GM19463 (cell line): ENCODE measurements at regions not wholly inside any gene's neighbourhood (a gene's known extent, or its start where the extent isn't known, plus 50 kb on each side); places are given as distances from the start of the nearest gene placed in this dataset.
"Not testable (repeated sequence)": the region's sequence is repeated elsewhere in the genome, so short reads cannot be mapped to it uniquely, and the experiment has no call there.

ENCODE experiments used
- ATAC-seq: cut with Tn5 transposase; IDR thresholded peaks from one replicate; pipeline ENCODE4 v1.9.1; 2021; ENCODE audit warnings: mild to moderate bottlenecking, moderate library complexity; ENCODE audit not compliant: unreplicated experiment

DNA sequence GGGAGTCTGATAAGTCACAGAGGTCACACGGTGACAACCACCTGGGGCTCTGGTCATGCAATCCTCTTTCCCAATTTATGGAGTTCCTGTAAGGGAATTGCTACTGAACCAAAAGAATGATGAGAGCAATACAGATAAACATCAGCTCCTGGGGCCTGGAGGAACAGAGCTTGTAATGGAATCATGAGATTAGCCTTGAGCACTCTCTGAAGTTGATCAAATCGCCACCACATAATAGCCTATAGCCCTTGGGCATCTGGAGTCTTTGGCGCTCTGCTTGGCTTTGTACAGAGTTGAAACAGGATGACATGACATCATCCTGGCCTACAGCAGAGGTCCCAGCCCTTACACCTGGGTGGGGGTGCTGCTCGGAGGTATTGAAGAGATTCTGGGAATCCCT is 154.3 kb upstream of the DTNBP1 start:
- no peak for ATAC-seq

DNA sequence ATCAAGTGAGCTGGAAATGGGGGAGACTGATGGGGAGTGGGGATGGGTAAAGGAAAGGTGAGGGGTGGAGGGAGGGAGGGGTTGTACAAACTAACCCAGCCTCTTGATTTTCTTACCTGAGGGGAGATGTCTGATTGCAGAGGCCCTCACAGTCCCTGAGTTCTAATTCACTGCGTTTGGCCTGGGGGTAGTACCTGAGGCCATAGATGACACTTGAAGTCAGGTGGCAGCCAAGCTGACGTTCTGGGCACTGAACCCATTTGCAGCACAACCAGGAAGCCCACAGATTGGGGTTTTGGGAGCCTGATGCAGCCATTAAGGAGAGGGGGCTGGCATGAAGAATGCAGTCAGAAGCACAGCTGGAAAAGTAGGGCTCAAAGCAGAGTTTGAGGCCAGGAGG is 153.8 kb upstream of the DTNBP1 start:
- no peak for ATAC-seq

DNA sequence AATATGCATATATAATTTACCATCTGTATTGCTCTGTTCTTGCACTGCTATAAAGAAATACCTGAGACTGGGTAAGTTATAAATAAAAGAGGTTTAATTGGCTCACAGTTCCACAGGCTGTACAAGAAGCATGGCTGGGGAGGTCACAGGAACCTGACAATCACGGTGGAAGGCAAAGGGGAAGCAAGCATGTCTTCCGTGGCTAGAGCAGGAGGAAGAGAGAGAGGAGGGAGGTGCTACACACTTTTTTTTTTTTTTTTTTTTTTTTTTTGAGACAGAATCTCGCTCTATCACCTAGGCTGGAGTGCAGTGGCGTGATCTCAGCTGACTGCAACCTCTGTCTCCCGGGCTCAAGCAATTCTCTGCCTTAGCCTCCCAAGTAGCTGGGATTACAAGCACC is 150.9 kb upstream of the DTNBP1 start:
- ATAC-seq: not testable (repeated sequence)

DNA sequence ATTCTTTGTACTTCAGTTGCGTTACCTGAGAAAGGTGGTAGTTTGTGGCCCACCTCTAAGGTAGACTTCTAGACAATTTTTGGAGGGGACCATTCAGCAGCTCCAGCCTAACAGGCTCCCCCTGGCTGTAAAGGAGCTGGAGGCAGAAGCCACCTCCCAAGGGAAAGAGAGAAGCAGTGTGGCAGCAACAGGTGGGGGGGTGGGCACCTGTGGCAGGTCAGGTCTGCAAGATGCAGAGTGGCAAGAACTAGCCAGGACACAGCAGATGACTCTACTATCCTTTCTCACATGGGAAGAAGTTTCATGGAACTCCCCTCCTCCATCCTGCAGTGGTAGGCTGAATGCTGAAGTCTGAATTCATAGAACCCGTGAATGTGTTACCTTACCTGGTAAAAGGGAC is 148.3 kb upstream of the DTNBP1 start:
- no peak for ATAC-seq

DNA sequence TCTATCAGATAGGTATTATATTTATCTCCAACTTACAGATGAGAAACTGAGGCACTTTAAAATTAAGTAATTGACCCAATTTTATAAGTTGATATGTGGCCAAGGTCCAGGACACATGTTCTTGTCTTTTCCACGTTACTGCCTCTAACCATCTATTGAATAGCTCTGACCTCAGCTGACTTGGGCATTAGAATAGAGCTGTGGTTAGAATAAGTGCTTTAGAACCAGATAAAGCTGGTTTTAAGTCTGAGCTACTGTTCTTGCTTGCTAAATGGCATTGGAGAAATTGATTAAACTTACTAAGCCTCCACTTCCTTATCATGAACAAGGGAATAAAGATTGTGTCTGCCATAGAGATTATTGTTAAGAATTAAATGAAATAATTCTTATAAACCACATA is 147.8 kb upstream of the DTNBP1 start:
- ATAC-seq: no peak

DNA sequence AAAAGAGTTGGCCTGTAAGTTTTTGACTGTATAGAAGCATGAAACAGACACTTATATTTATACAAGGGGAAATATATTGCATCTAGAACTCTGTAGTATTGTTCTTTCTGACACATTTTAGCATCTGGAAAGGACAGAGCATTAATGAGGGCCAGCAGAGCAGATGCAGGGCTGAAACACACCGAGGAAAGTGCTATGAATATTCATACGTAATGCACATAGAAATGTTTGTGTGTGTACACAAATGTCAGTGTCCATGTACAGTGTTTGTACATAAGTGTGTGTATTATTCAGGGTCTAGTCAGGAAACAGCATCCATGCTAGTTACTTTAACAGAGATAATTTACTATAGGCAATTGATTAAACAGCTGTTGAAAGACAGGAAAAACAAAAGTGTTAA is 146.5 kb upstream of the DTNBP1 start:
- no peak for ATAC-seq

DNA sequence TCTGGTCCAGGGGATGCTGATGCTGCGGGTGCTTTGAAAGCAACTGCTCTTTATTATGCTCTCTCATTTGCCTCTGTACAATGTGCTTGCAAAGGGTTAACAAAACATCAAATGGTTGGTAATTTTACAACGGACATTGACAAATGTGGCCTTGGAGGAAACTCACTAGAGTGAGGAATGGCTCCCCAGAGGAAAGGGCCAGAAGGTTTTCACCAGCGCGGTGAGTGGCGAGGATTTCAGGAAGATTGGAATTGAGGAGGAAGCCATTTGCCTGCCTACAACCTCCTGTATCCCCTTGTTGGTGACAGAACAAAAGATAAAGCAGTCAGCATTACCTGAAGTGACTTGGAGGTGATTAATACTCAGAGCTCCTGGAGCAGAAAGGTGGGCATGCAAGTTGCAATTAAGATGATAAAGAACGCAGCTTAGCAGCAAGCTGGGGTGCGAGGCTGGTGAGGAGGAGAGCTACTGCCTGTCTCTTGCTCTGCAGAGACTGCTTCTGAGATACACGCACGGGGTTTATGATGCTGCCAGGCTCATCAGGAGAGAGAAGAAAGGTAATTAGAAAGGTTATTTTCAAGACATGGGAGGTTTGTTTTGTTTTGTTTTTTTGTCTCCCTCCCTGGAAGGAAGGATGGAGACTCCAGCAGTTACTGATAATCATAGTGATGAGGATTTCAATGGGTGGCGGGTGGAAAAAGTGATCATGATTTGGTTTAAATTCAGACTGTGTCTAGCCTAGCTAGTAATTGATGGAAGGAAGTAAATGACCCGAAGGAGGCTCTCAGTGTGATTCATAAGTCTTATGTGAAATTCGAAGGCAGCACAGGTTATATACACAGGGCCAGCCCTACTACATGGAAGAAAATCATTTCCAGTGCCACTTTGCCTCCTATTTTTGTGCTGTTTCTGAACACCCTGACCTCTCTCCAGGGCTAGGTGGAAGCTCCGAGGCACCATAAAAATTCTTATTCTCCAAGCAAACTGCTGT is 141.6 kb upstream of the DTNBP1 start:
- ATAC-seq: no peak

DNA sequence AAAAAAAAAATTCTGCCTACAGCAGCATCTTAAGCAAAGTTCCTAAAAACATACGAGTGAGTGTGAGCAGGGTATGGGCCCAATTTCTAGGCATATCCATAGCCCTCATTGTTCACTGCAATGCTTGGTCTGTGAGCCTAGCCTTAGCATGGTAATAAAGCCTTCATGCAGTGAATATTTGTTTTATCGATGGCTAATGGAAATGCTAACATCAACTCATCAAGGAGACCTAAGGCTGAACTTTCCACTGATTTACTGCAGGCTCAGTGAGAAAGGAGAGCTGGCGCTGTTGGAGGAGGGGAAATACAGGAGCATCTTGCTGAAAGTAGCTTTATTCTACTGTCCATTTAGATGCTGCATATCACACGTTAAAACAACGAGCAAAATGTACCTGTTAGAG is 139.6 kb upstream of the DTNBP1 start:
- ATAC-seq: no peak

DNA sequence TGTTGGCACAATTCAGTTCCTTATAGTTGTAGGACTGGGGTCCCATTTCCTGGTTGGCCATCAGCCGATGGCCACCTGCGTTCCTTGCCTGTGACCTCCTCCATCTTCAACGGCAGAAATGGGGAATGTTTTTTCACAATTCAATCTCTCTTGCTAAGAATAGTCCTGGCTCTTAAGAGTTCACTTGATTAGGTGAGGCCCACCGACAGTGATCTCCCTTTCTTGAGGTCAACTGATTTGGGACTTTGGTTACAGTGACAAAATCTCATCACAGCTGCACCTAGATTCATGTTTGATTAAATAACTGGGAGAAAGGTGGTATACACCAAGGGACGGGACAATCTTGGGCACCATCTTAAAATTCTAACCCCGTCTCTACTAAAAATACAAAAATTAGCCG is 139.1 kb upstream of the DTNBP1 start:
- ATAC-seq: no peak

DNA sequence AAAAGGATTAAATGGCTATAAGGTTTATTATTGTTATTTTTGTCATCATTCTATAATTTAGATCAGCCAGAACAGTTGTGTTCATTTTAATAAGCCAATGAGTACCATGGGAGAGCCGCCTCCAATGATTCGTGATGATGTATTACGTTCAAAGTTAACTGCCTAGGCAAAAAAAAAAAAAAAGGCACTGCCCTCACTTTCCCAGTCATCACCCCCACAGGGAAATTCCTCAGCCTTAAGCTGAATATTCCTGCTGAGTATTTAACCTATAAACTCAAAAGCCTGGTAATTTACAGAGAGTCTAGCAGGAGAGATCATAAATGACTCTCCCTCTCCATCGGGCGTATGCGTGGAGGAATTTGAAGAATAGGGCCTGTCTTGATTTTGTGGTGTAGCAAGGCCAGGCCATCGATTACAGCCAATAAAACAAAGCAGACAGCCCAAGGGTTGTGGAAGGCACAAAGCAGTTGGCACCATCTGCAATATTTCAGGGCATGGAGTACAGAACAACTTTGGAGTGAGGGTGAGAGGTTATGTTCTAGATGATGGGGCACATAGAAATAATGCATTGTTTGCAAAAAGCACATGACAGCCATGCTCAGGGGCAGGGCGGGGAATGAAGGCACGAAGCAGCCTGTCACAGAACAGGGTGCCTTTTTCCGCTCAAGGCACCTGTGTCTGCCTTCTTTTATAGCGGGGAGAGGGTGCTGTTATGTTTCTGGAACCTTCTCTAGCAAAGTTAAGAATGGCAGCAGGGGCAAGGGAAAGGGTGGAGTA is 138.2 kb upstream of the DTNBP1 start:
- no peak for ATAC-seq

DNA sequence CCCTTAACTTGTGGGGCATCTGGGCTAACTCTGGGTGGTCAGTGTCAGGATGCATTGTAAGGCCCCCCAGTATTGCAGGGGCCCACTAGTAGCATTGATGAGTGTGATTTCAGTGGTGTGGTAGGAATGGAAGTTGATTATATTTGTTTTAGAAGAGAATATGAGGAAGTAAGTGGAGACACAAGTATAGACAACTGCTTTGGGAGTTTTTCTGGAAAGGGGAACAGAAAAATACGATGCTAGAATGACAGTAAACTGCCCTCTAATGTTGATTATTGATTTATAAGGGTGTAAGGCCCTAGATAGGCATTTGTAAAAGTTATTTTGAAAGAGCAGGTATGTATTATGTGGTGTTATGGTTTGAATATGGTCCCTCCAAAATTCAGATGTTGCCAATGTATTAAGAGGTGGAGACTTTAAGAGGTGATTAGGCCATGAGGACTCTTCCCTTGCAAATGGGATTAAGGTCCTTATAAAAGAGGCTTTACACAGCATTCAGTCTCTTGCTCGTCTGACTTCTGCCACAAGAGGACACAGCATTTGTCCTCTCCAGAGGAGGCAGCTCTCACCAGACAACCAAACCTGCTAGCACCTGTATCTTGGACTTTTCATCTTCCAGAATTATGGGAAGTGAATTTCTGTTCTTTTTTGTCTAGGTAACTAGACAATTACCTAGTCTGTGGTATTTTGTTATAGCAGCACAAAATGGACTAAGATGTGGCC is 135.9 kb upstream of the DTNBP1 start:
- ATAC-seq: no peak

DNA sequence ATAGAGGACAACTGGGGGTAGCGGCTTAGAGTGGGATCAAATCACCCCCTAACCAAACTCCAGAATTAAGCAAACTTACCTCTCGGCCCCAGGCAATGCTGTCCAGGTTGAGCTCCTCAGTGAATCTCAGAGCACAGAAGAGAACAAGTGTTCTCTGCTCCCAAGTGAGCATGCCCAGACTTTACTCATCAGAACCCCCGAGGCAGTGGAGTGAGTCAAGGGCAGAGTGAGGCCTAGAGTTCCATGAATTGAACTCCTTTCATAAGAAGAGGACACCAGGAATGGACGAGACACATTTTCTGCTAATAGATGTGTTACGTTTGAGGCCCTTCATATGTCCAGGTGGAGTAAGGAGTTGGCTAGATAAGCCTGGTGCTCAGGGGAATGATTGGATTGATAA is 134.0 kb upstream of the DTNBP1 start:
- no peak for ATAC-seq

DNA sequence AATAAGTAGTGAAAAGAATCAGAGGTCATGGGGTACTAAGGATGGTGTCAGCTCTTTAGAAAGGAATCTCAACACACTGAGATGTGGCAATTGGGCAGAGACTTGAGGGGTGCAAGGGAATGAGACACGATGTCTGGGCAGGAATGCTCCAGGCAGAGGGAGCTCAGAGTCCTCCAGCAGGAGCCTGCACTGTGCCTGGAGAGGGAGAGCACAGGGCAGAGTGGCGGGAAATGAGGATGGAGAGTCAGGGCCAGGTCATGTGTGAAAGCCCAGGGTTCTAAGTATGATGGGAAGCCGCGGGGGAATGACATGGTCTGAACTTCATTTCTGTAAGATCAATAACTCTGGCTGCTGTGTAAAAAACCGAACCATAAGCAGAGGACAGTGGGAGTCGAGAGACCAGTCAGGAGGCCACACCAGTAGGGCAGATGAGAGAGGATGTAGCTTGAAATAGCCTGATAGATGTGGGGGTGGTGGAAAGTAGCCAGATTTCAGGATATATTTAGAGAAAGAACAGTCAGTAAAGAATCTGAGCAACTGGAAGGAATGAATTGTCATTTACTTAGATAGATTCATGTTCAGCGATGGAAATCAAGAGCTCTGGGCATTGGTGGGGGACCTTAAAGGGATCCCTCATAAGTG is 133.4 kb upstream of the DTNBP1 start:
- ATAC-seq: no peak

DNA sequence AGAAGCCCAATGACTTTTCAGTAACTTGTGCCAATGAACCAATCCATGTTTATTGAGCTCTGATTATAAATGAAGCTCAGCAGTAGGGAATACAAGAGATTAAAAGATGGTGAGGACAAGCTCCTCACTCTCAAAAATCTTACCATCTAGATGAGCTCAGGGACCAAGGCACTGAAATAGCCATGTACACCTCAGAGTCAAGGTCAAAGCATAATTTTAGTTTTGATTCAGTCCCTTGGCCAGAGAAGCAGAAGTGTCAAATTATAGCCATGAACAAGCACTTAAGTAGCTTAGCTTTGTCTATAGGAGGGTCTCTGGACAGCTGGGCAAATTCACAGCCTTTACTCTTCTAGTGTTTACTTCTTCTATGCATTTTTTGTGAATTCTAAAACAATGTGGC is 131.0 kb upstream of the DTNBP1 start:
- no peak for ATAC-seq

DNA sequence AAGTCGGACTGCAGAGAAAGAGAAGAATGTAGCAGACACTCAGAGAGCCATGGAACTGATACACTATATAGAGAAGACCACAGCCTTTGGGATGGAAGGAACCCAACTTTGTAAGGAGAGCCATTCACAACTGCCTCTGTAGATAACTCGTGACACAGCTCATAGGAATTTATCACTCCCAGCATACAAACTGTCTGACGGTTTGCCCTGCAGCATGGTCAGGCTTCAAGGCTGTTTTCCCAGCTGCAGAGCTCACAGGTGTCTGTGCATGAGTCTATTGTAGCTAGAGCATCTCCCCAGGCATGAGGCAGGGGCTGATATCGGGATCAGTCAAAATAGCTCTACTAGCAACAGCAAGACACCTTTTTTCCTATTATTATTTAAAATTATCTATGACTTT is 130.5 kb upstream of the DTNBP1 start:
- ATAC-seq: no peak

DNA sequence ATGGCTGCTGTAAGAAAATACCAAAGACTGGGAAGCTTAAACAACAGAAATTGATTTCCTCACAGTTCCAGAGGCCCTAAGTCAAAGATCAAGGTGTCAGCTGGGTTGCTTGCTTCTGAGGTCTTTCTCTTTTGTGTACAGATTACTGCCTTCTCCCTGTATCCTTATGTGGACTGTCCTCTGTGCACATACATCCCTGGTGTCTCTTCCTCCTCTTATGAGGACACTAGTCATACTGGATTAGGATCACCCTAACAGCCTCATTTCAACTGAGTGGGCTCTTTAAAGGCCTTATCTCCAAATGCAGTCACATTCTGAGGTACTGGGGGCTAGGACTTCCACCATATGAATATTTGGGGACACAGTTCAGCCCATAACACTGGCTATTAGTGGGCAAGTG is 130.0 kb upstream of the DTNBP1 start:
- no peak for ATAC-seq

DNA sequence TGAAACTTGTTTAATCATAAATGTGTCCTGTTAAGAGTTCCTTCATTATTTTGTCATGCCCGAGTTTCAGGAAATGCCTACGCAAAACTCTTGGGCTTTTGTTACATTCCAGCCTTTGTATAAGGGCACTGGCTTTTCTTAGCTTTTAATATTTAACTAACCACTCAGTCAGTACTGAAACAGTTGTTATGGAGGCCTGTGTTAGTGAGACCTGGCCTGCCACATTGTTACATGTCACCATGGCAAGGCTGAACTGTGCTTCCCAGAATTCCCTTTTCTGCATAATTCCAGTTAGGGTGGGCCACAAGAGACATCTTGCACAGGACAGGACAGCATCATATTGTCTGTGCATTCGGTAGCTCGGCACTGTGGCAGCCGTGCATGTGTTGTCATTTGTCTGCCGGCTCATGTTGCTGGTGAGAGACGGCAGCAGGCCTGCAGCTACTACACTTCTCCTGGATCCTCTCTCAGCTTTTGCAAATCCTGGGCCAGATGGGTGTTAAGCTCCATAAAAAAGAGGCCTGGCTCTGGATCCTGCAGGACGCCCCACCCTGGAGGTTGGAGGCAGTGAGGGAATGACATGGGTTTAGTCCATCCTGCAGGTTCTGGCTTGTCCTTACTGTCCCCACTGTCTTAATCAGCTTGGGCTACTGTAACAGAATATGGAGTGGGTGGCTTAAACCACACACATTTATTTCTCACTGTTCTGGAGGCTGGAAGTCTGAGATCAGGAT is 128.8 kb upstream of the DTNBP1 start:
- ATAC-seq: no peak

DNA sequence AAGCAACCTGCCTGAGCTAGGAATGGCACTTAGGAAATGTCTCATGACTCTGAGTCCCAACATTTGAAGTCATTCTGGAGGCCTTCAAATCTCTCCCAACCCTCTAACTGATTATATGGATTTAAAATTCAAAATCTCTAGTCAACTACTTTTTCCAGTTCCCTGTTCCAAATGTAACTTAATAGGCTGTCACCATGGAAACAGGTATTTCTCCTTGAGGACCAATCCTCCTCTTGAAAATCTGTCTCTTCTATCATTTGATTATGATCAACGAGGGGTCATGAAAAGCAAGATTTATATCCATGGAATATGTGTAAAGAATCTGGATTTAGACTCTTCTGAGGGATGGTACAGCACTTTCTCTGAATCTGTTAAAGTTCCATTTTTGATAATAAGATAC is 127.3 kb upstream of the DTNBP1 start:
- ATAC-seq: no peak

DNA sequence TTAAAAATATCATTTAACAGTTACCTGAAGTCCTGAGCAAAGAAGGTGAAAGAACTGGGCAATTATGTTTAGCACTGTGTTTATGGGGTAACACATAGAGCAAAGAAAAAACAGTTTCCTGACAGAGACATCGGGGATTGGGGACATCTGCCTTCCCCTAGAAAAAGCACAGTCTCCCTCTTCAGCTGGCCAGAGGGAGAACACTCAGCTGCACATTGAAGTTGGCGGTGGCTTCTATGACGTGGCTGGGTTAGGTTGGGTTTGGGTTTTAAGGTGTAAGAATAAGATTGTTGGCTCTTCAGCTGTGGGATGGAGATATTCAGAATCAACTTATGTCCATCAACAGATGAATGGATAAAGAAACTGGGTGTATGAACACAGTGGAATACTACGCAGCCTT is 124.0 kb upstream of the DTNBP1 start:
- no peak for ATAC-seq

DNA sequence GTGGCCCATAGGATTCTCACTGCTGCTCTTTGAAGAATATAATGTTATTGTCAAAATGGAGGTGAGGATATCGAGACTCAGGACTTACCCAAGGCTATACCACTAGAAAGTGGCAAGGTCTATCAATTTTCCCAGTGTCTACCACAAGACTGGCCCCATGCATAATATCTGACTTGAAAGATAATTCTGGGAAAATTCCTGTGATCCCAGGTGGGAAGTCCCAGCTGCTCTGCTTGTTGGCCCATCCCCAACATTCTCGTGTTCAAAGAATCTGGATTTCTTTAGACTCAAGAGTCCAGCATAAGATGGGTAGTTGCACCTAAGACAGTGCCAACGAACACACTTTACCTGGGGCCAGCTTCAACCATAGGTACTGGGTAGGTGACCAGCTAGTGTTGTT is 120.7 kb upstream of the DTNBP1 start:
- no peak for ATAC-seq
